Naive B cell (primary cell): ENCODE measurements at regions not wholly inside any gene's neighbourhood (a gene's known extent, or its start where the extent isn't known, plus 50 kb on each side); places are given as distances from the start of the nearest gene placed in this dataset.

ENCODE experiments used
- ATAC-seq, 2 donors: fragments of 150-1000 bp; cut with Tn5 transposase; 2 replicates each; pipeline ENCODE4 v1.10.0; 2021; ENCODE audit warnings: low read depth in 2 of 2, mild to moderate bottlenecking in 2 of 2, moderate library complexity in 2 of 2
- DNase-seq: peaks from one replicate; pipeline ENCODE4 v3.0.0; 2022
- H3K27ac Mint-ChIP-seq, 6 donors: one replicate each; pipeline ENCODE4 v1.8.0; 2020 to 2022; ENCODE audit warnings: mild to moderate bottlenecking in 6 of 6, mixed read lengths in 6 of 6, moderate library complexity in 5 of 6, inconsistent platforms in 2 of 6
- H3K27me3 Mint-ChIP-seq, 3 donors: one replicate each; pipeline ENCODE4 v1.8.0; 2021 to 2022; ENCODE audit warnings: mixed read lengths in 3 of 3, mild to moderate bottlenecking in 1 of 3
- H3K36me3 Mint-ChIP-seq, 2 donors: one replicate each; pipeline ENCODE4 v1.8.0; 2020 to 2022; ENCODE audit warnings: mixed read lengths in 2 of 2, inconsistent platforms in 1 of 2, mild to moderate bottlenecking in 1 of 2
- H3K4me1 Mint-ChIP-seq, 3 donors: one replicate each; pipeline ENCODE4 v1.8.0; 2020 to 2022; ENCODE audit warnings: mixed read lengths in 3 of 3, inconsistent platforms in 1 of 3, mild to moderate bottlenecking in 1 of 3, moderate library complexity in 1 of 3
- H3K4me3 Mint-ChIP-seq, 8 donors: one replicate each; pipeline ENCODE4 v1.8.0; 2020 to 2022; ENCODE audit warnings: mild to moderate bottlenecking in 8 of 8, mixed read lengths in 8 of 8, moderate library complexity in 8 of 8, inconsistent platforms in 2 of 8
- H3K9me3 Mint-ChIP-seq, 7 donors: one replicate each; pipeline ENCODE4 v1.8.0; 2020 to 2022; ENCODE audit warnings: mixed read lengths in 7 of 7, mild to moderate bottlenecking in 5 of 7, inconsistent platforms in 2 of 7, moderate library complexity in 1 of 7

DNA sequence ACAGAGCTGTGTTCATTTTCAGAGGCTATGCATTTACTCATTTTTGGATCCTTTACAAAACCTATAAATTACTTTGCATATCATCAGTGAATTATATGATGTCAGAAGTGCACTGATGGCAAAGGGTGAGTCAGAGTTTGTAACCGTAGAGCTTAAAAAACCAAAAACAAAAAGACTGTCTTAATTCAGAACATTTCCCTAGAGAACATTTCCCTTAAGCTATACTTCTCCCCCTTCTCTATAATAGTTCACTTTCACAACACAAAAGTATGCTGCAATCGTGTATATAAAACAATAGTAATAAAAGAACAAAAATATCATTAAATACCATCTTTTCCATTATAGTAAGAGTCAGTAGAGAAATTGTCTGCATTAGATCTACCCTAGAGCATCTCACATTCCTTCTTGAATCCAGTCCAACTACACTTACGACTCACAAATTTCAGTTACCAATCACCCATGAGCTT is 934.9 kb downstream of the LRFN5 start:
- DNase-seq (no peak), ATAC-seq (no peak)
- no peaks in the 10 kb centered on the region for H3K4me1 Mint-ChIP-seq
- no peak overlapping the region for H3K4me3 Mint-ChIP-seq
- H3K9me3 Mint-ChIP-seq: peaks cover 0 to 2% (median 0%) of the 10 kb centered on the region in 7 donors
- no peaks in the 10 kb centered on the region for H3K36me3 Mint-ChIP-seq
- no peaks in the 10 kb centered on the region for H3K27me3 Mint-ChIP-seq
- no peak overlapping the region for H3K27ac Mint-ChIP-seq

DNA sequence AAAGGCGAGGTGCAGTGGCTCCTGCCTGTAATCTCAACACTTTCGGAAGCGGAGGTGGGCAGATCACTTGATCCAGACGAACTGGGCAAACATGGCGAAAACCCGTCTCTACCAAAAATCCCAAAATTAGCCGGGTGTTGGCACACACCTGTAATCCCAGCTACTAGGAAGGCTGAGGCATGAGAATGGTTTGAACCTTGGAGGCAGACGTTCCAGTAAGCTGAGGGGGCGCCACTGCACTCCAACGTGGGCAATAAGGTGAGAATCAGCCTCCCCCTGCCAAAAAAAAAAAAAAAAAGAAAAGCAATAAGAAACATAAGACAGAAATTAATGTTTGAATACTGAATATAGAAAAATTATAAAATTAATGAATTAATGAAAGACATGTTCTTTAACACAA is 928.7 kb downstream of the LRFN5 start:
- no peaks in the 10 kb centered on the region for H3K4me1 Mint-ChIP-seq
- DNase-seq (no peak), ATAC-seq (no peak)
- no peak overlapping the region for H3K4me3 Mint-ChIP-seq
- H3K9me3 Mint-ChIP-seq: peaks cover 0 to 2% (median 0%) of the 10 kb centered on the region in 7 donors
- H3K27ac Mint-ChIP-seq: no peak overlapping the region
- H3K27me3 Mint-ChIP-seq: no peaks in the 10 kb centered on the region
- no peaks in the 10 kb centered on the region for H3K36me3 Mint-ChIP-seq

GRCh38 chr14:42533476-42533875 is 926.8 kb downstream of the LRFN5 start:
- Mint-ChIP-seq H3K27me3 (no peaks in the 10 kb centered on the region), H3K36me3 (no peaks in the 10 kb centered on the region), H3K27ac (no peak overlapping the region), H3K4me1 (no peaks in the 10 kb centered on the region), H3K4me3 (no peak overlapping the region), H3K9me3 (peaks cover 0 to 2% (median 0%) of the 10 kb centered on the region in 7 donors)
- DNase-seq (no peak), ATAC-seq (no peak)

DNA sequence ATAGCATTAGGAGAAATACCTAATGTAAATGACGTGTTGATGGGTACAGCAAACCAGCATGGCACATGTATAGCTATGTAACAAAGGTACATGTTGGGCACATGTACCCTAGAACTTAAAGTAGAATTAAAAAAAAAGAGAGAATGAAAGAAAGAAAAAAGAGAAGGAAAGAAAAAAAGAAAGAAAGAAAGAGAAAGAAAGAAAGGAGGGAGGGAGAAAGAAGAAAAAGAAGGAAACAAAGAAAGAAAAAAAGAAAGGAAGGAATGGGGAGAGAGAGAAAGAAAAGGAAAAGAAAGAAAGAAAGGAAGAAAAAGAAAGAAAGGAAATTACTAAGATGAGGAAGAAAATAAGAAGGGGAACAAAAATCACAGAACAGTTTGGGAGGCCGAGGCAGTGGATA is 925.5 kb downstream of the LRFN5 start:
- DNase-seq: no peak
- Mint-ChIP-seq H3K4me1 (no peaks in the 10 kb centered on the region), H3K27ac (peak overlapping the region in 2 of 6 donors; percentile 60 to 79), H3K4me3 (no peak overlapping the region), H3K9me3 (peaks cover 0 to 2% (median 0%) of the 10 kb centered on the region in 7 donors), H3K27me3 (no peaks in the 10 kb centered on the region), H3K36me3 (no peaks in the 10 kb centered on the region)
- no peak for ATAC-seq

DNA sequence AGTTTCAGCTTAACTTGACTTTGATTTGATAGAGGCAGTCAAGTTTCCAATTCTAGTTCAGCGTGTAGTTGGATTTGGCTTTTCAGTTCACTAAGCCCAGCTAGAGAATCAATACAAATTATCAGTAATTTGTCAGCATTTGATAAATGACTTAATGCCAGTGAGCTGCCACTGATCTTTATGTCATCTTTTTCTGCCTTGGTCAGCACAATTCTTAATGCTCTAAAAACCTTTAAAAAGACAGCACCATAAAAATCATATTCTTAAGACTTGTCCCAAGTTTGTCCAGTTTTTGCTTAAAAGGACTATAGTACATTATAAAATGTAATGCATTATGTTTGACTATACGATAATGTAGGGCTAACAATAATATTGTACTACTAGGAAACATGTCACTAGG is 920.5 kb downstream of the LRFN5 start:
- Mint-ChIP-seq H3K4me3 (no peak overlapping the region), H3K27me3 (no peaks in the 10 kb centered on the region), H3K4me1 (peaks cover 0 to 5% (median 0%) of the 10 kb centered on the region in 3 donors), H3K36me3 (no peaks in the 10 kb centered on the region), H3K27ac (no peak overlapping the region), H3K9me3 (no peaks in the 10 kb centered on the region)
- ATAC-seq (no peak), DNase-seq (no peak)

DNA sequence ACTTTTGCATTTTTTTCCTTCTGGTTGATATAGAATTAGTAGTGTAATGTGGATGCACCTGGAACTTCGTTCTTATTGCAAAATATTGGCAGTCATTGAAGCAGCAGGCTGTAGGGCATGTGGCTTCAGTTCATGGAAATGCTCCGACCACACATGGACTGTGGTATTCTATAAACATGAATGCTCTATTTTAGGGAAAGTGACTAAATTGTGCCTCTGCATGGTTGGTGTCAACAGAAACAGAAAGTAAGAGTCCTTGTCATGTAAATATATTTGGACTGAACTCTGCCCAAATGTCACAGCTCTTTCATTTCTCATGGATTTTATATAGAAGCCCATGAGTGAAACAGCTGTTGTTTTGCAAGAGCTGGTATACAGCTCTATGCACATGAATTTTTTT is 917.0 kb downstream of the LRFN5 start:
- H3K27ac Mint-ChIP-seq: no peak overlapping the region
- DNase-seq (no peak), ATAC-seq (peak in 1 of 2 donors; percentile 16)
- H3K4me3 Mint-ChIP-seq: no peak overlapping the region
- H3K9me3 Mint-ChIP-seq: peaks cover 0 to 2% (median 0%) of the 10 kb centered on the region in 7 donors
- no peaks in the 10 kb centered on the region for H3K36me3 Mint-ChIP-seq
- H3K4me1 Mint-ChIP-seq: peaks cover 0 to 5% (median 0%) of the 10 kb centered on the region in 3 donors
- no peaks in the 10 kb centered on the region for H3K27me3 Mint-ChIP-seq

GRCh38 chr14:42517806-42518500 is 911.3 kb downstream of the LRFN5 start:
- DNase-seq: no peak
- Mint-ChIP-seq H3K36me3 (no peaks in the 10 kb centered on the region), H3K27ac (no peak overlapping the region), H3K4me1 (peaks cover 0 to 11% (median 5%) of the 10 kb centered on the region in 3 donors), H3K9me3 (peaks cover 0 to 5% (median 1%) of the 10 kb centered on the region in 7 donors), H3K4me3 (no peak overlapping the region), H3K27me3 (no peaks in the 10 kb centered on the region)
- no peak for ATAC-seq

GRCh38 chr14:42513837-42514236 is 907.2 kb downstream of the LRFN5 start:
- Mint-ChIP-seq H3K4me1 (peaks cover 0 to 11% (median 5%) of the 10 kb centered on the region in 3 donors), H3K9me3 (peaks cover 0 to 5% (median 2%) of the 10 kb centered on the region in 7 donors), H3K27ac (peak overlapping the region in 2 of 6 donors; percentile 4 to 12), H3K36me3 (no peaks in the 10 kb centered on the region), H3K4me3 (no peak overlapping the region), H3K27me3 (no peaks in the 10 kb centered on the region)
- ATAC-seq: no peak
- no peak for DNase-seq

GRCh38 chr14:42510071-42510470 is 903.4 kb downstream of the LRFN5 start:
- Mint-ChIP-seq H3K9me3 (peaks cover 0 to 7% (median 2%) of the 10 kb centered on the region in 7 donors), H3K27me3 (no peaks in the 10 kb centered on the region), H3K36me3 (peaks cover 0 to 4% of the 10 kb centered on the region in 2 donors), H3K4me1 (peaks cover 0 to 11% (median 5%) of the 10 kb centered on the region in 3 donors), H3K27ac (no peak overlapping the region), H3K4me3 (peak overlapping the region in 1 of 8 donors; percentile 47)
- DNase-seq (no peak), ATAC-seq (no peak)

GRCh38 chr14:42508209-42508946 is 901.7 kb downstream of the LRFN5 start:
- Mint-ChIP-seq H3K27ac (peak overlapping the region in 1 of 6 donors; percentile 40), H3K36me3 (peaks cover 0 to 4% of the 10 kb centered on the region in 2 donors), H3K27me3 (no peaks in the 10 kb centered on the region), H3K4me1 (peaks cover 0 to 2% (median 0%) of the 10 kb centered on the region in 3 donors), H3K4me3 (no peak overlapping the region), H3K9me3 (peaks cover 0 to 7% (median 2%) of the 10 kb centered on the region in 7 donors)
- DNase-seq (no peak), ATAC-seq (no peak)

GRCh38 chr14:42504433-42504832 is 897.8 kb downstream of the LRFN5 start:
- H3K9me3 Mint-ChIP-seq: peaks cover 0 to 5% (median 2%) of the 10 kb centered on the region in 7 donors
- no peak overlapping the region for H3K4me3 Mint-ChIP-seq
- no peaks in the 10 kb centered on the region for H3K4me1 Mint-ChIP-seq
- H3K27me3 Mint-ChIP-seq: no peaks in the 10 kb centered on the region
- no peak overlapping the region for H3K27ac Mint-ChIP-seq
- DNase-seq (no peak), ATAC-seq (no peak)
- H3K36me3 Mint-ChIP-seq: peaks cover 0 to 4% of the 10 kb centered on the region in 2 donors

- Mint-ChIP-seq H3K27me3 (no peaks in the 10 kb centered on the region), H3K9me3 (peaks cover 0 to 5% (median 0%) of the 10 kb centered on the region in 7 donors), H3K36me3 (no peaks in the 10 kb centered on the region), H3K4me3 (no peak overlapping the region), H3K4me1 (no peaks in the 10 kb centered on the region), H3K27ac (no peak overlapping the region)
- no peak for ATAC-seq
- no peak for DNase-seq
These were observed 892.5 kb downstream of the LRFN5 start for GRCh38 chr14:42499137-42499536.

DNA sequence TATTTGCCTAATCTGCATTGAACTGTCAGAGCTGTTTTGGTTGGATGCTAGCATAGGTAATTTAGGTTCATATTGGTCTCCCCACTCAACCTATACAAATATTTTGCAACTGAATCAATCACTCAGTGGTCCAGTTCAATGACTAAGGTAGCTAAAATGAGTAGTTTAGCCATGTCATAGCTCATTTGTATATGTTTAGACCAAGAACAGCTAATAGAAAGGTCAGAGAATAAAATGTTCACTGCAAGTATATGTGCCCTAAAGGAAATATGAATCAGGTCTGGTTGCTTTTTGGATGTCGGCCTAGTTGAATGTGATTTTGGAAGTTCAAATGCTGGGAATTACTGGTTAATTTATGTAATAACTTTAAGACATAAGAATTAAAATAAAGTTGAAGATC is 883.9 kb downstream of the LRFN5 start:
- Mint-ChIP-seq H3K4me1 (no peaks in the 10 kb centered on the region), H3K9me3 (peaks cover 0 to 1% (median 0%) of the 10 kb centered on the region in 7 donors), H3K36me3 (no peaks in the 10 kb centered on the region), H3K27me3 (no peaks in the 10 kb centered on the region), H3K27ac (no peak overlapping the region), H3K4me3 (no peak overlapping the region)
- DNase-seq (no peak), ATAC-seq (no peak)

GRCh38 chr14:42488965-42489364 is 882.3 kb downstream of the LRFN5 start:
- no peak for DNase-seq
- Mint-ChIP-seq H3K4me3 (no peak overlapping the region), H3K4me1 (no peaks in the 10 kb centered on the region), H3K27me3 (no peaks in the 10 kb centered on the region), H3K27ac (no peak overlapping the region), H3K36me3 (no peaks in the 10 kb centered on the region), H3K9me3 (peaks cover 0 to 1% (median 0%) of the 10 kb centered on the region in 7 donors)
- ATAC-seq: no peak
